ENCODE measurements at regions not wholly inside any gene's neighbourhood (a gene's known extent, or its start where the extent isn't known, plus 50 kb on each side); places are given as distances from the start of the nearest gene placed in this dataset.

DNA sequence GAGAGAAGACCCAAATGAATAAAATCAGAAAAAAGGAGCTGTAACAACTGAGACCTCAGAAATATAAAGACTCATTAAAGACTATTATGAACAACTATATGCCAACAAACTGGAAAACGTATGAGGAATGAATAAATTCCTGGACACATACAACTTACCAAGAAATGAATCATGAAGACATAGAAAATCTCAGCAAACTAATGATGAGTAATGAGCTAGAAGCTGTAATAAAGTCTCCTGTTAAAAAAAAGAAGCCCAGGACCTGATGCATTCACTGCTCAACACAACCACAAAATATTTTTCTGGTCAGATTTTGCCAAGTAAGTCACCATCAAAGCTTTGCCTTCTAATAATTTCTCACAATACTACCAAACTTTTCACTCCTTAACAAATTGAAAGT is 666.7 kb downstream of the LRRC70 start:
- Histone ChIP-seq H3K4me1 (replicated peaks in 1 of 2; ENCODE audit: control insufficient read depth in 2 of 2, insufficient read depth in 2 of 2, low read length in 2 of 2) (no peaks in the 10 kb centered on the region), H3K27ac (ENCODE audit: extremely low read depth, low read depth, low read length) (no peak overlapping the region), H3K79me2 (ENCODE audit: control insufficient read depth, insufficient read depth, low read length) (no peaks in the 10 kb centered on the region), H3K36me3 (ENCODE audit: control insufficient read depth, insufficient read depth, low read length) (no peaks in the 10 kb centered on the region), H4K20me1 (replicated peaks; ENCODE audit: control insufficient read depth, insufficient read depth, low read length) (no peaks in the 10 kb centered on the region), H3K27me3 (ENCODE audit: control insufficient read depth in 2 of 2, insufficient read depth in 2 of 2, low read length in 2 of 2) (no peaks in the 10 kb centered on the region), H2AFZ (ENCODE audit: low read depth, low read length) (no peak overlapping the region), H3K9me3 (replicated peaks; ENCODE audit: control insufficient read depth, insufficient read depth, low read depth, low read length) (no peaks in the 10 kb centered on the region), H3K9me1 (ENCODE audit: control insufficient read depth, insufficient read depth, low read length) (no peaks in the 10 kb centered on the region), H3K4me2 (ENCODE audit: insufficient read depth, low read length) (no peak overlapping the region), H3K9ac (ENCODE audit: insufficient read depth in 1 of 2, low read depth in 2 of 2, low read length in 2 of 2) (no peak overlapping the region), H3K4me3 (no peak overlapping the region)
- ChIA-PET POLR2A (no interaction called here), CTCF (ENCODE audit: low intra/inter-chr PET ratio) (no interaction called here)
- intact Hi-C loops (cut with micrococcal nuclease): no loop called here
- BruUV-seq (replicated peaks): no TSS peak
- ATAC-seq: no peak
- in situ Hi-C loops (cut with MboI): no loop called here
- WGBS (ENCODE audit: insufficient coverage, low coverage, missing lambda C conversion rate): 0% methylated on average over 1 of the region's 1 CpG
- TF ChIP-seq SETDB1 (IDR thresholded peaks at IDR 0.05; ENCODE audit: low read length) (no peak), ZNF586 (CRISPR knock-in tag; conservative IDR thresholded peaks at IDR 0.05) (no peak), NR4A1 (CRISPR knock-in tag; IDR thresholded peaks at IDR 0.05) (no peak), NR4A1 (tag; IDR thresholded peaks at IDR 0.05) (no peak), RAD21 (CRISPR knock-in tag; conservative IDR thresholded peaks at IDR 0.05 in 1 of 2, IDR thresholded peaks at IDR 0.05 in 1 of 2) (no peak), NFIX (CRISPR knock-in tag; IDR thresholded peaks at IDR 0.05; ENCODE audit: low read depth) (no peak), CREB1 (IDR thresholded peaks at IDR 0.05) (no peak), CREB1 (CRISPR knock-in tag; IDR thresholded peaks at IDR 0.05) (no peak), ZC3H4 (CRISPR knock-in tag; IDR thresholded peaks at IDR 0.05; ENCODE audit: borderline replicate concordance) (no peak), SIRT6 (IDR thresholded peaks at IDR 0.05; ENCODE audit: low read depth, low read length) (no peak), ZNF324 (CRISPR knock-in tag; IDR thresholded peaks at IDR 0.05) (no peak)
- TF ChIP-seq, protein P1, sequence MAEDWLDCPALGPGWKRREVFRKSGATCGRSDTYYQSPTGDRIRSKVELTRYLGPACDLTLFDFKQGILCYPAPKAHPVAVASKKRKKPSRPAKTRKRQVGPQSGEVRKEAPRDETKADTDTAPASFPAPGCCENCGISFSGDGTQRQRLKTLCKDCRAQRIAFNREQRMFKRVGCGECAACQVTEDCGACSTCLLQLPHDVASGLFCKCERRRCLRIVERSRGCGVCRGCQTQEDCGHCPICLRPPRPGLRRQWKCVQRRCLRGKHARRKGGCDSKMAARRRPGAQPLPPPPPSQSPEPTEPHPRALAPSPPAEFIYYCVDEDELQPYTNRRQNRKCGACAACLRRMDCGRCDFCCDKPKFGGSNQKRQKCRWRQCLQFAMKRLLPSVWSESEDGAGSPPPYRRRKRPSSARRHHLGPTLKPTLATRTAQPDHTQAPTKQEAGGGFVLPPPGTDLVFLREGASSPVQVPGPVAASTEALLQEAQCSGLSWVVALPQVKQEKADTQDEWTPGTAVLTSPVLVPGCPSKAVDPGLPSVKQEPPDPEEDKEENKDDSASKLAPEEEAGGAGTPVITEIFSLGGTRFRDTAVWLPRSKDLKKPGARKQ (CRISPR knock-in tag; IDR thresholded peaks at IDR 0.05): no peak
- no peak for DNase-seq (ENCODE audit: extremely low read depth in 1 of 4, low spot score in 3 of 4)
- FAIRE-seq: no peak

Data from K562 (cell line).